ENCODE measurements at regions not wholly inside any gene's neighbourhood (a gene's known extent, or its start where the extent isn't known, plus 50 kb on each side); places are given as distances from the start of the nearest gene placed in this dataset.

- Histone ChIP-seq H3K9me3 (ENCODE audit: control insufficient read depth in 4 of 4, low read length in 3 of 4) (no peaks in the 10 kb centered on the region), H3K36me3 (ENCODE audit: control insufficient read depth in 4 of 4, insufficient read depth in 3 of 4, low read depth in 1 of 4, low read length in 3 of 4) (no peaks in the 10 kb centered on the region), H3K27ac (ENCODE audit: low read depth in 1 of 2, low read length in 2 of 2) (no peak overlapping the region), H3K4me3 (ENCODE audit: low read depth in 1 of 3, low read length in 3 of 3) (no peak overlapping the region), H3K27me3 (ENCODE audit: control insufficient read depth in 4 of 4, insufficient read depth in 4 of 4, low read length in 3 of 4) (no peaks in the 10 kb centered on the region), H3K9ac (ENCODE audit: low read depth in 1 of 2, low read length in 2 of 2) (no peak overlapping the region), H3K4me1 (ENCODE audit: control insufficient read depth in 4 of 4, insufficient read depth in 4 of 4, low read length in 3 of 4) (no peaks in the 10 kb centered on the region)
- 75% methylated on average over 1 of the region's 1 CpG for WGBS
- TF ChIP-seq NR2F2 (IDR thresholded peaks at IDR 0.05) (no peak), FOXA1 (IDR thresholded peaks at IDR 0.05) (no peak), EGR1 (IDR thresholded peaks at IDR 0.05; ENCODE audit: low read depth in 2 of 2) (no peak), ATF3 (IDR thresholded peaks at IDR 0.05) (no peak), REST (IDR thresholded peaks at IDR 0.05) (no peak), HNF4A (conservative IDR thresholded peaks at IDR 0.05) (no peak), FOXA2 (IDR thresholded peaks at IDR 0.05) (no peak), RAD21 (IDR thresholded peaks at IDR 0.05) (no peak), YY1 (IDR thresholded peaks at IDR 0.05) (no peak), SP1 (IDR thresholded peaks at IDR 0.05) (no peak), HNF4G (IDR thresholded peaks at IDR 0.05) (no peak), RXRA (IDR thresholded peaks at IDR 0.05) (no peak), JUND (IDR thresholded peaks at IDR 0.05) (no peak), TAF1 (conservative IDR thresholded peaks at IDR 0.05) (no peak), GABPA (IDR thresholded peaks at IDR 0.05 in 1 of 2, conservative IDR thresholded peaks at IDR 0.05 in 1 of 2) (no peak)
- TF ChIP-seq, protein P1, sequence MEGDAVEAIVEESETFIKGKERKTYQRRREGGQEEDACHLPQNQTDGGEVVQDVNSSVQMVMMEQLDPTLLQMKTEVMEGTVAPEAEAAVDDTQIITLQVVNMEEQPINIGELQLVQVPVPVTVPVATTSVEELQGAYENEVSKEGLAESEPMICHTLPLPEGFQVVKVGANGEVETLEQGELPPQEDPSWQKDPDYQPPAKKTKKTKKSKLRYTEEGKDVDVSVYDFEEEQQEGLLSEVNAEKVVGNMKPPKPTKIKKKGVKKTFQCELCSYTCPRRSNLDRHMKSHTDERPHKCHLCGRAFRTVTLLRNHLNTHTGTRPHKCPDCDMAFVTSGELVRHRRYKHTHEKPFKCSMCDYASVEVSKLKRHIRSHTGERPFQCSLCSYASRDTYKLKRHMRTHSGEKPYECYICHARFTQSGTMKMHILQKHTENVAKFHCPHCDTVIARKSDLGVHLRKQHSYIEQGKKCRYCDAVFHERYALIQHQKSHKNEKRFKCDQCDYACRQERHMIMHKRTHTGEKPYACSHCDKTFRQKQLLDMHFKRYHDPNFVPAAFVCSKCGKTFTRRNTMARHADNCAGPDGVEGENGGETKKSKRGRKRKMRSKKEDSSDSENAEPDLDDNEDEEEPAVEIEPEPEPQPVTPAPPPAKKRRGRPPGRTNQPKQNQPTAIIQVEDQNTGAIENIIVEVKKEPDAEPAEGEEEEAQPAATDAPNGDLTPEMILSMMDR (IDR thresholded peaks at IDR 0.05; ENCODE audit: low read depth, low read length, missing input control) = no peak
- TF ChIP-seq, protein P2, sequence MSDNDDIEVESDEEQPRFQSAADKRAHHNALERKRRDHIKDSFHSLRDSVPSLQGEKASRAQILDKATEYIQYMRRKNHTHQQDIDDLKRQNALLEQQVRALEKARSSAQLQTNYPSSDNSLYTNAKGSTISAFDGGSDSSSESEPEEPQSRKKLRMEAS (IDR thresholded peaks at IDR 0.05) = no peak
- TF ChIP-seq, protein P3, sequence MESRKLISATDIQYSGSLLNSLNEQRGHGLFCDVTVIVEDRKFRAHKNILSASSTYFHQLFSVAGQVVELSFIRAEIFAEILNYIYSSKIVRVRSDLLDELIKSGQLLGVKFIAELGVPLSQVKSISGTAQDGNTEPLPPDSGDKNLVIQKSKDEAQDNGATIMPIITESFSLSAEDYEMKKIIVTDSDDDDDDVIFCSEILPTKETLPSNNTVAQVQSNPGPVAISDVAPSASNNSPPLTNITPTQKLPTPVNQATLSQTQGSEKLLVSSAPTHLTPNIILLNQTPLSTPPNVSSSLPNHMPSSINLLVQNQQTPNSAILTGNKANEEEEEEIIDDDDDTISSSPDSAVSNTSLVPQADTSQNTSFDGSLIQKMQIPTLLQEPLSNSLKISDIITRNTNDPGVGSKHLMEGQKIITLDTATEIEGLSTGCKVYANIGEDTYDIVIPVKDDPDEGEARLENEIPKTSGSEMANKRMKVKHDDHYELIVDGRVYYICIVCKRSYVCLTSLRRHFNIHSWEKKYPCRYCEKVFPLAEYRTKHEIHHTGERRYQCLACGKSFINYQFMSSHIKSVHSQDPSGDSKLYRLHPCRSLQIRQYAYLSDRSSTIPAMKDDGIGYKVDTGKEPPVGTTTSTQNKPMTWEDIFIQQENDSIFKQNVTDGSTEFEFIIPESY (IDR thresholded peaks at IDR 0.05) = no peak
- no peak for DNase-seq (ENCODE audit: low spot score)
Observed at GRCh38 chr18:41587976-41588375, 367.1 kb upstream of the PIK3C3 start.

All from liver (tissue), 8 donors.